GM19455 (cell line): ENCODE measurements at regions not wholly inside any gene's neighbourhood (a gene's known extent, or its start where the extent isn't known, plus 50 kb on each side); places are given as distances from the start of the nearest gene placed in this dataset.

Experiments
- ATAC-seq: cut with Tn5 transposase; IDR thresholded peaks from one replicate; pipeline ENCODE4 v1.9.1; 2021; ENCODE audit not compliant: unreplicated experiment

GRCh38 chr6:129967427-129967826 lies 51.0 kb upstream of the L3MBTL3 start:
- ATAC-seq = no peak

DNA sequence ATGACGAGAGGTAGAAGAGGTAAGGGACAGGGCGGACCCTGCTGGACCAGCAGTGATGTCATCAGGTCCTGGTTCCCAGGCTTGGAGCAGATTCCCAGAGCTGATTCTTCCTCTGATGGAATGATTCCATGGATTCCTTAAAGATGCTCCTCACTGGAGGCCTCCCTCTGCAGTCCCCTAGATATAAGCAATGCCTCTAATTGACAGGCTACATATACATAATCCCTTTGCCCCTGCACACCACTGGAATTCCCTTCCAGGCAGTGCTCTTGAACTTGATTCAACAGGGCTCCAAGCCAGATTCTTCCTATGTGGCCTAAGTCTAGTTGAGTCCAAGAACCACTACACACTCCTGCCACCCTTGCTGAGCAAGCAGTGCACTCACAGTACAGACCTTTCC lies 52.3 kb upstream of the L3MBTL3 start:
- no peak for ATAC-seq

GRCh38 chr6:129965096-129965495 lies 53.3 kb upstream of the L3MBTL3 start:
- no peak for ATAC-seq

- no peak for ATAC-seq
These were observed 58.9 kb upstream of the L3MBTL3 start for GRCh38 chr6:129959358-129959930.

- ATAC-seq = no peak
These were observed 60.2 kb upstream of the L3MBTL3 start for GRCh38 chr6:129957941-129958898.

DNA sequence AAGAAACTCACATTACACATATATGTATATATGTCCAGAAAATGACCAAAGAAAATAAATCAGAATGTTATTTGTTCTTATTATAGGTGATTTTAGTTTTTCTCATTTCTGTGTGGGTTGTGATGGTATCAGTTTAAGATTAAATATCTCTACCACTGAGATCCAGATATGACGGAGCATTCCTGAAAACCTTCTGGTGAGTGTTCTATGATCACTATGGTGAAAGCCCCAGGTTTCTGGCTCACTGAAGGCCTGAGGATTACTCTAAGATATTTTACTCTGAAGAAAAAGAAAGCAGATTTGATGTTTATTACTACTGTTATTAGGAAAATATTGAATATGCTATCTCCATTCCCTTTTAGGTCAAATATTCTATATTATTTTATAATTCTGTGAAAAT lies 62.8 kb upstream of the L3MBTL3 start:
- no peak for ATAC-seq

DNA sequence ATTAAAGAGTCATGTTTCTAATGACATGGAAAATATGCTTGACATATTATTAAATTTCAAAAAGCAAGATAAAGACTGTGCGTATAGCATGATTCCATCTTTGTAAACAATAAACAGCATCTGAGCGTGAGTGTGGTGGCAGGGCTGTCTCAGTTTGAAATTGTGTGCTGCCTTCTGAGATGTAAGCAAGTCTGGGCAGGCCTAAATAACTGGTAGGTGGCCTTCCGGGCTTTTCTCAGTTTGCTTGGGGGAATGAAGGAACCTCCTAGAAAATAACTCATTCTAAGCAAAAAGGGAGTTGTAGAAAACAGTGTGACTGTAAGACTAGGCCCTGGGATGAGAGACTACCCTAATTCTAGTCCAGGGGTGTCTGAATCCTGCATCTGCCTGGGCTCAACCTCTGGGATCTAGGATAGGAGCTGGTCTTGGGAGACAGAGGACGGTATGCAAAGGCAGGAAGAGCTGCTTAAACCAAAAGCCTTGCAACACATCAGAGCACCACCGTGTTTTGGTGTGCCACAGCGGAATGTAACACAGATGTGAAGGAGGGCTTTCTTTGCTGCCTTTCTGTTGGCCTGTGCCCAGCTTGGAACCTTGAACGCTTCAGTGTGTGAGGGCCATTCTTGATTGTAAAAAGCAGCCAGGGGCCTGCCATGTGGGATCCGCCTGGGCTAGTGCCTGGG lies 63.5 kb upstream of the L3MBTL3 start:
- no peak for ATAC-seq

GRCh38 chr6:129947797-129948196 lies 70.6 kb upstream of the L3MBTL3 start:
- no peak for ATAC-seq

- ATAC-seq = no peak
These were observed 71.8 kb upstream of the L3MBTL3 start for GRCh38 chr6:129946439-129947140.

GRCh38 chr6:129943637-129944271 lies 74.6 kb upstream of the L3MBTL3 start:
- ATAC-seq = no peak

GRCh38 chr6:129940454-129941195 lies 77.8 kb upstream of the L3MBTL3 start:
- ATAC-seq = no peak

GRCh38 chr6:129938249-129939020 lies 77.3 kb upstream of the TMEM244 start:
- no peak for ATAC-seq

DNA sequence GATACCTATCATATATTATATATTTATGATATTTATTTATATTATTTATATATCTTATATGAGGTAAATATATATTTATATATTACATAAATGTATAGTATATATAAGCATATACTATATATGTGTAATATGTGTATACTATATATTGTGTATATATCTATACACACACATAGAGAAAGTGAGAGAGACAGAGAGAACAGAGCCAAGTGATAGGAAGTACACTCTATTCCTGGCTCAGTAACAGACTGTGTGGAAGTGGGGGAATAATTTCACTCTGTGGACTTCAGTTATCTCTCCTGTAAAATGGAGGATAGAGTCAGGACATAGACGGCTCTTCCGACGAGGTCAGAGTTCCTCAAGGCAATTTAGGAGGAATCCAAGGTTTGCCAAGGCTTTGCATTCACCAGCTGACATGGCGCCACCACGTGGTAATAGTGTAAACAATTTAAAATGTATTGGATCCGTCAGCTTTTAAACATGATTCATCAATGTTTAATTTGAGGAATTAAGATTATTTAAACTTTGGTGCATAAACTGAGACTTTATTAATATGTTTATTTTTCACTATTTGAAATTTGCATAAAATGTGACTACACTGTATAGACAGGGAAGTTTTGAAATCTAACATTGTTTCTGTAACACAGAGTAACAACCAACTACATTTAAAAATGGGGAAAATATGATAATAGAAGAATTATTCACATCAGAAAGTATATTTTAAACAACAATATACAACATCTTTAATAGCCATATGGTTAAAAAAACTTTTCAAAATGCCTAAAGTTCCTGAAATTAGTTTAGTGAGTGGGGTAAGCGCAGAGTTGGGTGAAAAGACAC lies 75.4 kb upstream of the TMEM244 start:
- peak; percentile 81 for ATAC-seq

DNA sequence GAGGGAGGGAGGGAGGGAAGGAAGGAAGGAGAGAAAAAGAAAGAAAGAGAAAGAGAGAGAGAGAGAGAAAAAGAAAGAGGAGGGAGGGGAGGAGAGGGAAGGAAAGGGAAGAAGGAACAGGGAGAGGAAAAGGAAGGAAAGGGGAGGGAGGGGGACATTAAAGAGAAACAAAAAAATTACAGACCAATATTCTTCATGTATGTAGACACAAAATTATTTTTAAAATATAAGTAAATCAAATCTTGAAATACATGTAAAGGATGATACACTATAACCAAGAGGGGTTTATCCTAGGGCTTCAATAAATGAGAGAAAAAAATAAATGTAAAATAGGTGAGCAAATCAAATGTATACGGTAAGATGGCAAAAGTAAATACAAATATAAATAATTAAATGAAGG lies 71.2 kb upstream of the TMEM244 start:
- no peak for ATAC-seq

GRCh38 chr6:129929433-129929832 lies 68.3 kb upstream of the TMEM244 start:
- no peak for ATAC-seq

GRCh38 chr6:129923530-129924250 lies 62.6 kb upstream of the TMEM244 start:
- ATAC-seq = no peak

- no peak for ATAC-seq
These were observed 60.2 kb upstream of the TMEM244 start for GRCh38 chr6:129921169-129921817.
